Central memory CD8-positive, alpha-beta T cell (primary cell): ENCODE measurements at regions not wholly inside any gene's neighbourhood (a gene's known extent, or its start where the extent isn't known, plus 50 kb on each side); places are given as distances from the start of the nearest gene placed in this dataset.
"Not testable (repeated sequence)": the region's sequence is repeated elsewhere in the genome, so short reads cannot be mapped to it uniquely, and the experiment has no call there.

ENCODE experiments used
- ATAC-seq: fragments of 150-1000 bp; cut with Tn5 transposase; replicated peaks from 2 replicates; pipeline ENCODE4 v1.10.0; 2022; ENCODE audit warnings: mild to moderate bottlenecking, moderate FRiP score, moderate number of reproducible peaks; ENCODE audit not compliant: poor library complexity, severe bottlenecking; ENCODE audit errors: extremely low read depth
- DNase-seq, 2 donors: peaks; one replicate each; pipeline ENCODE4 v3.0.0; 2021; ENCODE audit warnings: low spot score in 2 of 2
- H3K27ac Mint-ChIP-seq: one replicate; pipeline ENCODE4 v1.8.0; 2022; ENCODE audit warnings: low read depth, mild to moderate bottlenecking, moderate library complexity, mixed read lengths
- H3K27me3 Mint-ChIP-seq: one replicate; pipeline ENCODE4 v1.8.0; 2022; ENCODE audit warnings: mixed read lengths
- H3K36me3 Mint-ChIP-seq: one replicate; pipeline ENCODE4 v1.8.0; 2022; ENCODE audit warnings: mild to moderate bottlenecking, moderate library complexity, mixed read lengths; ENCODE audit not compliant: insufficient read depth
- H3K4me1 Mint-ChIP-seq: one replicate; pipeline ENCODE4 v1.8.0; 2022; ENCODE audit warnings: mixed read lengths
- H3K4me3 Mint-ChIP-seq: one replicate; pipeline ENCODE4 v1.8.0; 2022; ENCODE audit warnings: mild to moderate bottlenecking, moderate library complexity, mixed read lengths
- H3K9me3 Mint-ChIP-seq: one replicate; pipeline ENCODE4 v1.8.0; 2022; ENCODE audit warnings: mixed read lengths

DNA sequence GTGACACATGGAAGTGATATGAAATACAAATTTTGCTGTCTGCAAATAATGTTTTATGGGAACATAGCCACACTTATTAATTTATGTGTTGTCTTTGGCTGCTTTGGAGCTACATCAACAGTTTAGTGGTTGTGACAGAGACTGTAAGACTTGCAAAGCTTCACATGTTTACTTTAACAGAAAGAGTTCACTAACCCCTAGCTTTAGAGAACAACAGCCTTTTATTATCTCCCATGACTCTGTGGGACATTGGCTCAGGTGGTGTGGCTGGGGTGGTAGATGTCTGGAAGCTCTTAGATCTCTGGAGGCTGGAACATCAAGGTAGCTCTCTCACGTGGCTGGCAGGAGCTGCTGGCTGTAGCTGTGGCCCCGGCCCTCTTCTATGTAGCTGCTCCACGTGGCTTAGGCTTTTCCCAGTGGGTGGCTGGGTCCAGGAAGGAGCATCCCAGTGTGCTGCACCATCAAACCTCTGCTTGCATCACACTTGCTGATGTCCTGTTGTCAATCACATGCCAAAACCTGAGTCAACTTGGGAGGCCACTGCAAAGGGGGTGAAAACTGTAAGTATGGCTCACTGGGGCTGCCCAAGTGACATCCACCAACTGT lies 51.8 kb upstream of the MTLN start:
- H3K4me3 Mint-ChIP-seq, H3K4me1 Mint-ChIP-seq, H3K9me3 Mint-ChIP-seq, DNase-seq, H3K27me3 Mint-ChIP-seq, H3K27ac Mint-ChIP-seq, ATAC-seq, H3K36me3 Mint-ChIP-seq: not testable (repeated sequence)

DNA sequence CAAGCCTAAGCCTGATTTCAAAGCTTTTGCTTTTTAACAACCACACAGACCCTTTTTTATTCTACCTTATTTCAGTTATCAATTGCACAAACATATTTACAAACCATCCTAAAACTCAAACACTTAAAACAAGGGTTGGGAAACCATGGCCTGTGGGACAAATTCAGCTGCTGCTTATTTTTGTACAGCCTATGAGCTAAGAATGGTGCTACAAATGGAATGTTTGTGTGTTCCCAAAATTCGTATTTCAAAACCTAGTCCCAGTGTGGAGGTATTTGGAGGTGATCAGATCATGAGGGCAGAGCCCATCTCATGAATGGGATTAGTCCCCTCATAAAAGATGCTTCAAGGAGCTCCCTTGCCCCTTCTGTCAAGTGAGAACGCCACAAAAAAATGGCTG lies 51.1 kb upstream of the MTLN start:
- ATAC-seq, H3K9me3 Mint-ChIP-seq, H3K27me3 Mint-ChIP-seq, DNase-seq, H3K4me3 Mint-ChIP-seq, H3K36me3 Mint-ChIP-seq, H3K4me1 Mint-ChIP-seq, H3K27ac Mint-ChIP-seq: not testable (repeated sequence)
